Bronchial epithelial cell (primary cell): ENCODE measurements at regions not wholly inside any gene's neighbourhood (a gene's known extent, or its start where the extent isn't known, plus 50 kb on each side); places are given as distances from the start of the nearest gene placed in this dataset.
A peak's percentile ranks its signal among the peaks of the same experiment; 100 is the strongest.

ENCODE experiments used
- DNase-seq: peaks from one replicate; pipeline ENCODE4 v3.0.0-alpha.2; 2010; ENCODE audit warnings: low read depth
- FAIRE-seq: peaks from 2 replicates; lab custom pipeline; 2011; peaks lifted over from hg19 to GRCh38; lab: Jason Lieb, UNC
- H3K27me3 ChIP-seq: 2 replicates; pipeline ENCODE4 v1.5.1; 2011; ENCODE audit warnings: low read length; ENCODE audit not compliant: control insufficient read depth, insufficient read depth
- H3K36me3 ChIP-seq: 2 replicates; pipeline ENCODE4 v1.5.1; 2011; ENCODE audit warnings: low read length; ENCODE audit not compliant: control insufficient read depth, insufficient read depth
- H3K4me3 ChIP-seq: 2 replicates; pipeline ENCODE4 v1.5.1; 2011; ENCODE audit warnings: mild to moderate bottlenecking, low read depth, low read length, control low read depth
- TF ChIP-seq, protein P1 (sequence below): IDR thresholded peaks from 2 replicates; pipeline ENCODE4 v1.5.1; 2011; ENCODE audit warnings: mild to moderate bottlenecking, moderate library complexity, low read length, control low read depth, inconsistent platforms; ENCODE audit not compliant: insufficient read depth, severe bottlenecking

DNA sequence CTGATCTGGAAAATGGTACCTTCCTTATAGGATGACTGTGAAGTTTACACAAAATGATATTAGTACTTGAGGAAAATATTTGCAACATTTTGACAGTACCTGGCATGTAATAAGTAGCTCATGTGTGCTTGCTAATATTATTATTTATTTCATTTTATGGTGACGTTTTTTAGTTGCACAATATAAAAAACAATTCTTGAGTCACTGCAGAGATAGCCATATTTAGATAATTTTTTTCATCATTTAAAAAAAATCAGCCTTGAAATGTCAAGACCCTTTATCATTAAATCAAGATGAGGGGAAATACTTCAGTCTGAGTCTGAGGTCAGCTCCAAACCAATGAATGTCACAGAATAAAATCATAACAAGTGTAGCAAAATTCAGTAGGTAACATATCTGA is 196.8 kb upstream of the RUNX1 start:
- Histone ChIP-seq H3K36me3 (no peaks in the 10 kb centered on the region), H3K4me3 (no peak overlapping the region), H3K27me3 (no peaks in the 10 kb centered on the region)
- no peak for DNase-seq
- FAIRE-seq, result no peak
- TF ChIP-seq, protein P1, sequence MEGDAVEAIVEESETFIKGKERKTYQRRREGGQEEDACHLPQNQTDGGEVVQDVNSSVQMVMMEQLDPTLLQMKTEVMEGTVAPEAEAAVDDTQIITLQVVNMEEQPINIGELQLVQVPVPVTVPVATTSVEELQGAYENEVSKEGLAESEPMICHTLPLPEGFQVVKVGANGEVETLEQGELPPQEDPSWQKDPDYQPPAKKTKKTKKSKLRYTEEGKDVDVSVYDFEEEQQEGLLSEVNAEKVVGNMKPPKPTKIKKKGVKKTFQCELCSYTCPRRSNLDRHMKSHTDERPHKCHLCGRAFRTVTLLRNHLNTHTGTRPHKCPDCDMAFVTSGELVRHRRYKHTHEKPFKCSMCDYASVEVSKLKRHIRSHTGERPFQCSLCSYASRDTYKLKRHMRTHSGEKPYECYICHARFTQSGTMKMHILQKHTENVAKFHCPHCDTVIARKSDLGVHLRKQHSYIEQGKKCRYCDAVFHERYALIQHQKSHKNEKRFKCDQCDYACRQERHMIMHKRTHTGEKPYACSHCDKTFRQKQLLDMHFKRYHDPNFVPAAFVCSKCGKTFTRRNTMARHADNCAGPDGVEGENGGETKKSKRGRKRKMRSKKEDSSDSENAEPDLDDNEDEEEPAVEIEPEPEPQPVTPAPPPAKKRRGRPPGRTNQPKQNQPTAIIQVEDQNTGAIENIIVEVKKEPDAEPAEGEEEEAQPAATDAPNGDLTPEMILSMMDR, result no peak

DNA sequence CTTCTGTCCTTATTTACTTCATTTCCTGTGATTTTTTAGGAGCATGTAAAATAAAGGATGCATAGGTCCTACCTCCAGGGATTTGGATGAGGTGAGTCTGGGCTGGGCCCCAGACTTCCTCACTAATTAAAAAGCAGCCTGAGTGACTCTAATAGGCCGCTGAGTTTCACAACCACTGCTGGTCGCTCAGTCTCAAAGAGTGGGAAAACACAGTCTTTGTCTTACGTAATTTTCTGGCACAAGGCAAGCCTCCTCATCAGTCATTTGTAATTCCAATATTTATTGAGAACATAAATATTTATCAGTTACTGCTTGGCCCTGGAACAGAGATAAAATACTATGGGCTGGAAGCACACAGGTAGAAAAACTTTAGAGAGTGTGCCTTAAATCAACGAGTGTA is 195.4 kb upstream of the RUNX1 start:
- FAIRE-seq (no peak), DNase-seq (peak; percentile 66)
- no peaks in the 10 kb centered on the region for H3K27me3 ChIP-seq
- no peak overlapping the region for H3K4me3 ChIP-seq
- TF ChIP-seq, protein P1, result no peak
- no peaks in the 10 kb centered on the region for H3K36me3 ChIP-seq

DNA sequence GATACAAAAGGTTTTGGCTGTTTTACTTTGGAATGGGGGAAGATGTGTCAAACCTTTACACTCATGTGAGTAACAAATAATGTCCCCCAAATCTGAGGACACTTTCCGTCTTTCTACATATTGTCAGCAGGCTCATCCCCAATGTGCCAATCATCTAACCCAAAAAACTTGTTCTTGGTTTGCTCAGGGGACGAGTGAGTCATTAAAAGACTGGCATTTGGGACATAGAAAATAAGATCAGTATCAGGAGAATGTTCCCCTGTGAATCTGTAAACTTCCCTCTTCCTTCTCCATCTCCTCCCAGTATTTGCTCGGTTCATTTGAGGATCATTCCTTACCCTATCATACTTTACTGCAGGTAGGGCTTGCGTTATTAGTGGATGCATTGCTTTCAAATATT is 194.1 kb upstream of the RUNX1 start:
- FAIRE-seq, result no peak
- Histone ChIP-seq H3K36me3 (no peaks in the 10 kb centered on the region), H3K27me3 (no peaks in the 10 kb centered on the region), H3K4me3 (no peak overlapping the region)
- DNase-seq, result no peak
- TF ChIP-seq, protein P1, result no peak

DNA sequence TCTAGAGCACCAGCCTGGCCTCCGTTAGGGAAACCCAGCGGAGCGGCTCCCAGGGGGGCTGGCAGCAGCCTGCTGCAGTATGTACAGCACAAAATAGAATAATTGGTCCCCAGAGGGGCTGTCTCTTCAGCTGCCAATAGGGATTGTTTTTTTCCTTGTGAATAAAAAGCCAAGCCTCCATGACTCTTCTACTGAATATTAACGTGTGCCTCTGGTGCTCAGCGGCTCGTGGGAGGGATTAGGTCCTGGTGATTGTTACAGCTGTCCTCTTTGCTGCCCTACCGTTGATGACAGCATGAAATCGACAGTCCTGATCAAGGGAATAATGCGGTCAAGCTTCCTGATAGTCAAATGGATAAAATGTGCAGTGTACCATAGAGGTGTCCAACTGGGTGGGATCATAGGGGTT is 190.7 kb upstream of the RUNX1 start:
- H3K27me3 ChIP-seq, result no peaks in the 10 kb centered on the region
- TF ChIP-seq, protein P1, result no peak

DNA sequence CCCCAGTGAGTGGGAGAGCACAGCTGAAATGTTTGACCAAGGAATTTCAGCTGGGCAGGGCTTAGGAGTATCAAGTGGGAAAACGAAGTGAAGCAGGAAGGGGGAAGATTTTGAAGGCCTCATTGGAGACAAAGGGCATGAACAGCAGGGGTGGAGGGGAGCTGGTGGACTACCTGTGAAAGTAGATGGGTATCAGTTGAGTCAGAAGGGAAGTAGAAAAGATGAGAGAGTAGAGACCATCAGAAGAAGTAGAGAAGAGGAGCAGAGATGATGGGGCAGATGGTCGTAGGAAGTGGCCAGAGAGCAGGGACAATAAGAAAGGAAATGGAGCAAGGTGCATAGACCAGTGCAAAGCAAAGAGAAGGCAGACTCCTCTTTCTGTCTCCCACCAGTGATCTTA is 189.0 kb upstream of the RUNX1 start:
- Histone ChIP-seq H3K27me3 (no peaks in the 10 kb centered on the region), H3K4me3 (no peak overlapping the region), H3K36me3 (no peaks in the 10 kb centered on the region)
- DNase-seq, result no peak
- TF ChIP-seq, protein P1, result no peak
- FAIRE-seq, result no peak

More for the DNA sequence above, 190.7 kb upstream of the RUNX1 start:
- H3K4me3 ChIP-seq, result no peak overlapping the region
- FAIRE-seq (no peak), DNase-seq (no peak)
- no peaks in the 10 kb centered on the region for H3K36me3 ChIP-seq

DNA sequence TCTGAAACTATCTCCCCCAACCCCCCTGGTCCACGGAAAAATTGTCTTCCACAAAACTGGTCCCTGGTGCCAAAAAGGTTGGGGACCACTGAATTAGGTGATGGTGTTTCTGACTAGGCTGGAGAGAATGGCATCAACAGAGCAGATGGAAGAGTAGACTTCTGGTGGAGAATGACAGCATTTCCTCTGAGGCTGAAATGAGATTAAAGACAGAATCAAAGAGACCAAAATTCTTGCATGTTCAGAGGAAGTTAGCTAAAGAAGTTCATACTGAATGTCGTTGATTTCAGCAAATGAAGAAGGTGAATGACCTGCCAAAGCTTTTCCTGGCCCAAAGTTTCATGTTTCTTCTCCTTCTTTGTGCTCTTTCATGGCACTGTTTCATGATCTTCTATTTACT is 188.2 kb upstream of the RUNX1 start:
- FAIRE-seq (no peak), DNase-seq (no peak)
- TF ChIP-seq, protein P1, result no peak
- no peaks in the 10 kb centered on the region for H3K36me3 ChIP-seq
- H3K27me3 ChIP-seq, result no peaks in the 10 kb centered on the region
- no peak overlapping the region for H3K4me3 ChIP-seq
